ENCODE measurements at regions not wholly inside any gene's neighbourhood (a gene's known extent, or its start where the extent isn't known, plus 50 kb on each side); places are given as distances from the start of the nearest gene placed in this dataset.

GRCh38 chr14:38589747-38590350, 334.0 kb upstream of the CLEC14A start:
- CTCF ChIA-PET (ENCODE audit: unreplicated experiment): no interaction called here
- Histone ChIP-seq H3K4me2 (ENCODE audit: low read length) (no peak overlapping the region), H3K27ac (ENCODE audit: low read depth, low read length, poor library complexity, severe bottlenecking) (no peak overlapping the region), H3K4me1 (ENCODE audit: insufficient read depth, low read length, poor library complexity, severe bottlenecking) (no peaks in the 10 kb centered on the region), H4K20me1 (ENCODE audit: insufficient read depth, low read length) (no peaks in the 10 kb centered on the region), H2AFZ (ENCODE audit: low read length) (no peak overlapping the region), H3K9me2 (ENCODE audit: insufficient read depth, low read length) (no peaks in the 10 kb centered on the region), H3K9me3 (ENCODE audit: low read length) (no peaks in the 10 kb centered on the region), H3K36me3 (ENCODE audit: insufficient read depth, low read length) (no peaks in the 10 kb centered on the region), H3K79me2 (ENCODE audit: insufficient read depth, low read depth, low read length) (no peaks in the 10 kb centered on the region), H3K4me3 (ENCODE audit: low read depth, low read length, poor library complexity, severe bottlenecking) (no peak overlapping the region)
- POLR2A ChIA-PET: interaction anchor here (0.6 kb wide), 1 partner anchor 21 kb away, joined by 3 read pairs; no protein-coding TSS in a partner anchor
- intact Hi-C loops (cut with micrococcal nuclease; ENCODE audit: unreplicated experiment): no loop called here
- no TSS peak for BruUV-seq (replicated peaks)
- TF ChIP-seq EZH2phosphoT487 (IDR thresholded peaks at IDR 0.05; ENCODE audit: borderline replicate concordance, low read depth, low read length) (no peak), CTCF (conservative IDR thresholded peaks at IDR 0.05; ENCODE audit: low read length) (no peak)
- no peak for DNase-seq (ENCODE audit: low spot score)

GRCh38 chr14:38583471-38583870, 327.6 kb upstream of the CLEC14A start:
- Histone ChIP-seq H3K4me3 (ENCODE audit: low read depth, low read length, poor library complexity, severe bottlenecking) (no peak overlapping the region), H3K9me2 (ENCODE audit: insufficient read depth, low read length) (no peaks in the 10 kb centered on the region), H3K79me2 (ENCODE audit: insufficient read depth, low read depth, low read length) (no peaks in the 10 kb centered on the region), H3K4me2 (ENCODE audit: low read length) (no peak overlapping the region), H3K36me3 (ENCODE audit: insufficient read depth, low read length) (no peaks in the 10 kb centered on the region), H3K27ac (ENCODE audit: low read depth, low read length, poor library complexity, severe bottlenecking) (no peak overlapping the region), H3K4me1 (ENCODE audit: insufficient read depth, low read length, poor library complexity, severe bottlenecking) (no peaks in the 10 kb centered on the region), H4K20me1 (ENCODE audit: insufficient read depth, low read length) (no peaks in the 10 kb centered on the region), H2AFZ (ENCODE audit: low read length) (no peak overlapping the region), H3K9me3 (ENCODE audit: low read length) (no peaks in the 10 kb centered on the region)
- DNase-seq (ENCODE audit: low spot score): no peak
- ChIA-PET CTCF (ENCODE audit: unreplicated experiment) (no interaction called here), POLR2A (interaction anchor here (0.8 kb wide), 1 partner anchor 11 kb away, joined by 3 read pairs; no protein-coding TSS in a partner anchor)
- intact Hi-C loops (cut with micrococcal nuclease; ENCODE audit: unreplicated experiment): no loop called here
- BruUV-seq (replicated peaks): no TSS peak
- TF ChIP-seq CTCF (conservative IDR thresholded peaks at IDR 0.05; ENCODE audit: low read length) (no peak), EZH2phosphoT487 (IDR thresholded peaks at IDR 0.05; ENCODE audit: borderline replicate concordance, low read depth, low read length) (no peak)

- intact Hi-C loops (cut with micrococcal nuclease; ENCODE audit: unreplicated experiment): no loop called here
- no peak overlapping the region for H2AFZ ChIP-seq (ENCODE audit: low read length)
- no peak for DNase-seq (ENCODE audit: low spot score)
- no peaks in the 10 kb centered on the region for H4K20me1 ChIP-seq (ENCODE audit: insufficient read depth, low read length)
- H3K9me2 ChIP-seq (ENCODE audit: insufficient read depth, low read length): no peaks in the 10 kb centered on the region
- TF ChIP-seq CTCF (conservative IDR thresholded peaks at IDR 0.05; ENCODE audit: low read length) (no peak), EZH2phosphoT487 (IDR thresholded peaks at IDR 0.05; ENCODE audit: borderline replicate concordance, low read depth, low read length) (no peak)
- H3K79me2 ChIP-seq (ENCODE audit: insufficient read depth, low read depth, low read length): no peaks in the 10 kb centered on the region
- BruUV-seq (replicated peaks): no TSS peak
- no peaks in the 10 kb centered on the region for H3K36me3 ChIP-seq (ENCODE audit: insufficient read depth, low read length)
- H3K4me1 ChIP-seq (ENCODE audit: insufficient read depth, low read length, poor library complexity, severe bottlenecking): no peaks in the 10 kb centered on the region
- H3K27ac ChIP-seq (ENCODE audit: low read depth, low read length, poor library complexity, severe bottlenecking): no peak overlapping the region
- H3K4me2 ChIP-seq (ENCODE audit: low read length): no peak overlapping the region
- no peak overlapping the region for H3K4me3 ChIP-seq (ENCODE audit: low read depth, low read length, poor library complexity, severe bottlenecking)
- CTCF ChIA-PET (ENCODE audit: unreplicated experiment): no interaction called here
- no peaks in the 10 kb centered on the region for H3K9me3 ChIP-seq (ENCODE audit: low read length)
- POLR2A ChIA-PET: no interaction called here
These were observed 322.4 kb upstream of the CLEC14A start for GRCh38 chr14:38578278-38578681.

Measured in OCI-LY7 (cell line).